Glutamatergic neuron (in vitro differentiated cells): ENCODE measurements at regions not wholly inside any gene's neighbourhood (a gene's known extent, or its start where the extent isn't known, plus 50 kb on each side); places are given as distances from the start of the nearest gene placed in this dataset.

Experiments
- DNase-seq: peaks from one replicate; pipeline ENCODE4 v3.0.0; 2022
- H3K27ac Mint-ChIP-seq: one replicate; pipeline ENCODE4 v1.8.0; 2020; ENCODE audit warnings: mild to moderate bottlenecking, mixed read lengths, inconsistent platforms; ENCODE audit not compliant: unreplicated experiment
- H3K27me3 Mint-ChIP-seq: one replicate; pipeline ENCODE4 v1.8.0; 2020; ENCODE audit warnings: mild to moderate bottlenecking, moderate library complexity, mixed read lengths, inconsistent platforms; ENCODE audit not compliant: unreplicated experiment
- H3K36me3 Mint-ChIP-seq: one replicate; pipeline ENCODE4 v1.8.0; 2020; ENCODE audit warnings: mild to moderate bottlenecking, mixed read lengths, inconsistent platforms; ENCODE audit not compliant: unreplicated experiment
- H3K4me1 Mint-ChIP-seq: one replicate; pipeline ENCODE4 v1.8.0; 2020; ENCODE audit warnings: mild to moderate bottlenecking, low read depth, mixed read lengths, inconsistent platforms; ENCODE audit not compliant: unreplicated experiment
- H3K4me3 Mint-ChIP-seq: one replicate; pipeline ENCODE4 v1.8.0; 2020; ENCODE audit warnings: mild to moderate bottlenecking, mixed read lengths, inconsistent platforms; ENCODE audit not compliant: unreplicated experiment
- H3K9me3 Mint-ChIP-seq: one replicate; pipeline ENCODE4 v1.8.0; 2020; ENCODE audit warnings: mild to moderate bottlenecking, moderate library complexity, mixed read lengths, inconsistent platforms; ENCODE audit not compliant: unreplicated experiment
- CTCF ChIP-seq: fragments of 200-600 bp; sonication (generic); IDR thresholded peaks from one replicate; pipeline ENCODE4 v1.5.0; 2021; ENCODE audit not compliant: partially characterized antibody, unreplicated experiment

GRCh38 chr18:55996717-55997116 is 408.7 kb upstream of the TCF4 start:
- Mint-ChIP-seq H3K27ac (no peak overlapping the region), H3K4me3 (no peak overlapping the region), H3K4me1 (peaks cover 20% of the 10 kb centered on the region), H3K27me3 (no peaks in the 10 kb centered on the region), H3K36me3 (no peaks in the 10 kb centered on the region), H3K9me3 (peaks cover 2% of the 10 kb centered on the region)
- no peak for DNase-seq
- no peak for TF ChIP-seq CTCF

GRCh38 chr18:55990186-55990585 is 402.2 kb upstream of the TCF4 start:
- no peak for DNase-seq
- H3K27me3 Mint-ChIP-seq: no peaks in the 10 kb centered on the region
- H3K9me3 Mint-ChIP-seq: peaks cover 2% of the 10 kb centered on the region
- no peaks in the 10 kb centered on the region for H3K36me3 Mint-ChIP-seq
- no peak overlapping the region for H3K4me3 Mint-ChIP-seq
- no peaks in the 10 kb centered on the region for H3K4me1 Mint-ChIP-seq
- H3K27ac Mint-ChIP-seq: no peak overlapping the region
- TF ChIP-seq CTCF: no peak

GRCh38 chr18:55988537-55988936 is 400.5 kb upstream of the TCF4 start:
- Mint-ChIP-seq H3K27ac (no peak overlapping the region), H3K9me3 (peaks cover 2% of the 10 kb centered on the region), H3K4me1 (no peaks in the 10 kb centered on the region), H3K27me3 (no peaks in the 10 kb centered on the region), H3K4me3 (no peak overlapping the region), H3K36me3 (no peaks in the 10 kb centered on the region)
- no peak for DNase-seq
- TF ChIP-seq CTCF: no peak

GRCh38 chr18:55983433-55983832 is 395.4 kb upstream of the TCF4 start:
- Mint-ChIP-seq H3K4me1 (no peaks in the 10 kb centered on the region), H3K36me3 (no peaks in the 10 kb centered on the region), H3K27ac (no peak overlapping the region), H3K4me3 (no peak overlapping the region), H3K27me3 (no peaks in the 10 kb centered on the region), H3K9me3 (no peaks in the 10 kb centered on the region)
- no peak for DNase-seq
- TF ChIP-seq CTCF: no peak

GRCh38 chr18:55982992-55983391 is 395.0 kb upstream of the TCF4 start:
- no peak for TF ChIP-seq CTCF
- Mint-ChIP-seq H3K36me3 (no peaks in the 10 kb centered on the region), H3K4me1 (no peaks in the 10 kb centered on the region), H3K4me3 (no peak overlapping the region), H3K27me3 (no peaks in the 10 kb centered on the region), H3K27ac (no peak overlapping the region), H3K9me3 (no peaks in the 10 kb centered on the region)
- DNase-seq: no peak
